ENCODE measurements at regions not wholly inside any gene's neighbourhood (a gene's known extent, or its start where the extent isn't known, plus 50 kb on each side); places are given as distances from the start of the nearest gene placed in this dataset.

- WGBS, 2 donors, result 51 to 59% methylated on average over 3 of the region's 3 CpGs
These were observed 156.8 kb upstream of the GORAB start for GRCh38 chr1:170375082-170375723.

GRCh38 chr1:170376801-170377385 lies 155.1 kb upstream of the GORAB start:
- no peaks in the 10 kb centered on the region for H3K36me3 ChIP-seq
- no peaks in the 10 kb centered on the region for H3K9me3 ChIP-seq
- H3K4me1 ChIP-seq, result no peaks in the 10 kb centered on the region
- intact Hi-C loops (cut with DNase I), result no loop called here
- H3K4me3 ChIP-seq, result no peak overlapping the region
- 0% methylated on average over 1 of the region's 1 CpG for WGBS, 2 donors
- no peak for DNase-seq
- TF ChIP-seq CTCF (IDR thresholded peaks at IDR 0.05), result no peak
- no peak overlapping the region for H3K27ac ChIP-seq
- no peaks in the 10 kb centered on the region for H3K27me3 ChIP-seq

More at GRCh38 chr1:170375082-170375723, 156.8 kb upstream of the GORAB start:
- no peaks in the 10 kb centered on the region for H3K4me1 ChIP-seq
- no peaks in the 10 kb centered on the region for H3K36me3 ChIP-seq
- H3K27me3 ChIP-seq, result no peaks in the 10 kb centered on the region
- no peak for TF ChIP-seq CTCF (IDR thresholded peaks at IDR 0.05)
- TF ChIP-seq POLR2A (IDR thresholded peaks at IDR 0.05), result no peak
- intact Hi-C loops (cut with DNase I), result no loop called here
- no peak overlapping the region for H3K27ac ChIP-seq
- no peaks in the 10 kb centered on the region for H3K9me3 ChIP-seq
- no peak for DNase-seq
- no peak overlapping the region for H3K4me3 ChIP-seq

GRCh38 chr1:170377440-170377839 lies 154.5 kb upstream of the GORAB start:
- Histone ChIP-seq H3K27me3 (no peaks in the 10 kb centered on the region), H3K4me3 (no peak overlapping the region), H3K36me3 (no peaks in the 10 kb centered on the region), H3K9me3 (no peaks in the 10 kb centered on the region), H3K4me1 (no peaks in the 10 kb centered on the region), H3K27ac (no peak overlapping the region)
- DNase-seq, result no peak
- 46 to 69% methylated on average over 1 of the region's 1 CpG for WGBS, 2 donors
- intact Hi-C loops (cut with DNase I), result no loop called here
- no peak for TF ChIP-seq POLR2A (IDR thresholded peaks at IDR 0.05)
- no peak for TF ChIP-seq CTCF (IDR thresholded peaks at IDR 0.05)

- 36 to 37% methylated on average over 1 of the region's 1 CpG for WGBS, 2 donors
- H3K27me3 ChIP-seq, result no peaks in the 10 kb centered on the region
- intact Hi-C loops (cut with DNase I), result no loop called here
- H3K4me1 ChIP-seq, result no peaks in the 10 kb centered on the region
- no peak for DNase-seq
- no peak overlapping the region for H3K4me3 ChIP-seq
- no peaks in the 10 kb centered on the region for H3K36me3 ChIP-seq
- H3K27ac ChIP-seq, result no peak overlapping the region
- no peak for TF ChIP-seq CTCF (IDR thresholded peaks at IDR 0.05)
- no peak for TF ChIP-seq POLR2A (IDR thresholded peaks at IDR 0.05)
- H3K9me3 ChIP-seq, result no peaks in the 10 kb centered on the region
These were observed 153.9 kb upstream of the GORAB start for GRCh38 chr1:170377896-170378634.

- Histone ChIP-seq H3K4me3 (no peak overlapping the region), H3K36me3 (no peaks in the 10 kb centered on the region), H3K27ac (no peak overlapping the region), H3K4me1 (no peaks in the 10 kb centered on the region), H3K27me3 (no peaks in the 10 kb centered on the region), H3K9me3 (no peaks in the 10 kb centered on the region)
- WGBS, 2 donors, result 83 to 92% methylated on average over 2 of the region's 2 CpGs
- intact Hi-C loops (cut with DNase I), result no loop called here
- DNase-seq, result no peak
- TF ChIP-seq POLR2A (IDR thresholded peaks at IDR 0.05) (no peak), CTCF (IDR thresholded peaks at IDR 0.05) (no peak)
These were observed 146.2 kb upstream of the GORAB start for GRCh38 chr1:170385750-170386149.
